H9 (cell line): ENCODE measurements at regions not wholly inside any gene's neighbourhood (a gene's known extent, or its start where the extent isn't known, plus 50 kb on each side); places are given as distances from the start of the nearest gene placed in this dataset.

ENCODE experiments used
- DNase-seq: peaks from one replicate; pipeline ENCODE4 v3.0.0-alpha.2; 2017
- H2AFZ ChIP-seq: one replicate; pipeline ENCODE4 v1.6.1; 2013; ENCODE audit warnings: mild to moderate bottlenecking, low read length, control low read depth, moderate library complexity
- H2AK5ac ChIP-seq: 2 replicates; pipeline ENCODE4 v1.6.1; 2013; ENCODE audit warnings: low read length, control low read depth, mixed read lengths; ENCODE audit not compliant: insufficient read length
- H2BK120ac ChIP-seq: one replicate; pipeline ENCODE4 v1.6.1; 2013; ENCODE audit warnings: low read depth, mild to moderate bottlenecking, low read length, control low read depth, inconsistent platforms; ENCODE audit not compliant: poor library complexity, severe bottlenecking
- H2BK12ac ChIP-seq: 2 replicates; pipeline ENCODE4 v1.6.1; 2013; ENCODE audit warnings: low read length, control low read depth, mixed read lengths, low read depth; ENCODE audit not compliant: insufficient read length
- H2BK15ac ChIP-seq: 2 replicates; pipeline ENCODE4 v1.6.1; 2013; ENCODE audit warnings: low read depth, low read length, control low read depth
- H2BK20ac ChIP-seq: one replicate; pipeline ENCODE4 v1.6.1; 2013; ENCODE audit warnings: low read depth, mild to moderate bottlenecking, low read length, control low read depth, inconsistent platforms; ENCODE audit not compliant: poor library complexity, severe bottlenecking
- H2BK5ac ChIP-seq: 2 replicates; pipeline ENCODE4 v1.6.1; 2013; ENCODE audit warnings: low read length, control low read depth, mixed read lengths; ENCODE audit not compliant: insufficient read length
- H3K14ac ChIP-seq: 2 replicates; pipeline ENCODE4 v1.6.1; 2013; ENCODE audit warnings: low read length, control low read depth; ENCODE audit not compliant: insufficient read depth
- H3K18ac ChIP-seq: 2 replicates; pipeline ENCODE4 v1.6.1; 2013; ENCODE audit warnings: low read depth, mild to moderate bottlenecking, mixed read lengths, low read length, control low read depth; ENCODE audit not compliant: insufficient read length
- H3K23ac ChIP-seq: 2 replicates; pipeline ENCODE4 v1.6.1; 2013; ENCODE audit warnings: low read length, control low read depth, mixed read lengths, low read depth; ENCODE audit not compliant: insufficient read length
- H3K23me2 ChIP-seq: 2 replicates; pipeline ENCODE4 v1.6.1; 2013; ENCODE audit warnings: low read depth, mild to moderate bottlenecking, mixed read lengths, low read length, control low read depth; ENCODE audit not compliant: insufficient read length, poor library complexity, severe bottlenecking
- H3K27ac ChIP-seq: 2 replicates; pipeline ENCODE4 v1.5.1; 2013; ENCODE audit warnings: low read length, control low read depth, mixed read lengths, low read depth; ENCODE audit not compliant: insufficient read length
- H3K27me3 ChIP-seq: 2 replicates; pipeline ENCODE4 v1.6.1; 2013; ENCODE audit warnings: low read length, control low read depth, inconsistent platforms; ENCODE audit not compliant: insufficient read depth
- H3K4ac ChIP-seq: 2 replicates; pipeline ENCODE4 v1.6.1; 2013; ENCODE audit warnings: low read depth, mild to moderate bottlenecking, control low read depth, inconsistent platforms, low read length, moderate library complexity
- H3K4me1 ChIP-seq: 2 replicates; pipeline ENCODE4 v1.6.1; 2013; ENCODE audit warnings: low read length, control low read depth, inconsistent platforms; ENCODE audit not compliant: insufficient read depth
- H3K4me2 ChIP-seq: 2 replicates; pipeline ENCODE4 v1.6.1; 2013; ENCODE audit warnings: low read length, control low read depth, mixed read lengths; ENCODE audit not compliant: insufficient read length, insufficient read depth
- H3K56ac ChIP-seq: 2 replicates; pipeline ENCODE4 v1.6.1; 2013; ENCODE audit warnings: low read depth, mild to moderate bottlenecking, mixed read lengths, low read length, control low read depth; ENCODE audit not compliant: insufficient read length
- H3K79me1 ChIP-seq: 2 replicates; pipeline ENCODE4 v1.6.1; 2013; ENCODE audit warnings: low read depth, mild to moderate bottlenecking, moderate library complexity, low read length, control low read depth, inconsistent platforms; ENCODE audit not compliant: insufficient read depth, poor library complexity, severe bottlenecking
- H3K79me2 ChIP-seq: 2 replicates; pipeline ENCODE4 v1.6.1; 2013; ENCODE audit warnings: low read length, control low read depth, inconsistent platforms; ENCODE audit not compliant: insufficient read depth
- H3K9ac ChIP-seq: 2 replicates; pipeline ENCODE4 v1.6.1; 2013; ENCODE audit warnings: low read length, control low read depth, mixed read lengths; ENCODE audit not compliant: insufficient read length; ENCODE audit errors: extremely low read depth
- H3K9me3 ChIP-seq: one replicate; pipeline ENCODE4 v1.6.1; 2013; ENCODE audit warnings: low read depth, low read length, inconsistent platforms; ENCODE audit not compliant: control insufficient read depth
- H3T11ph ChIP-seq: one replicate; pipeline ENCODE4 v1.6.1; 2013; ENCODE audit warnings: mild to moderate bottlenecking, low read length, control low read depth, inconsistent platforms
- H4K20me1 ChIP-seq: one replicate; pipeline ENCODE4 v1.6.1; 2013; ENCODE audit not compliant: control insufficient read depth, insufficient read length, insufficient read depth
- H4K5ac ChIP-seq: 2 replicates; pipeline ENCODE4 v1.6.1; 2013; ENCODE audit warnings: low read depth, mild to moderate bottlenecking, mixed read lengths, low read length, control low read depth; ENCODE audit not compliant: insufficient read length
- H4K8ac ChIP-seq: replicated peaks from 2 replicates; pipeline ENCODE4 v1.6.1; 2013; ENCODE audit warnings: low read length, control low read depth, mixed read lengths, low read depth; ENCODE audit not compliant: insufficient read length
- H4K91ac ChIP-seq: 2 replicates; pipeline ENCODE4 v1.6.1; 2013; ENCODE audit warnings: low read depth, mild to moderate bottlenecking, moderate library complexity, mixed read lengths, low read length, control low read depth; ENCODE audit not compliant: insufficient read length
- H3K27ac Mint-ChIP-seq, 3 experiments: 2 replicates in 2 of 3; 3 replicates in 1 of 3; pipeline ENCODE4 v1.8.0; 2020 to 2021; ENCODE audit warnings: mixed read lengths in 3 of 3, mild to moderate bottlenecking in 1 of 3, moderate library complexity in 1 of 3
- H3K27me3 Mint-ChIP-seq: 2 replicates; pipeline ENCODE4 v1.8.0; 2021; ENCODE audit warnings: low read depth, mild to moderate bottlenecking, moderate library complexity, mixed read lengths
- H3K36me3 Mint-ChIP-seq, 3 experiments: 2 replicates in 2 of 3; 3 replicates in 1 of 3; pipeline ENCODE4 v1.8.0; 2020 to 2021; ENCODE audit warnings: low read depth in 3 of 3, mixed read lengths in 3 of 3; ENCODE audit not compliant: insufficient read depth in 1 of 3
- H3K4me1 Mint-ChIP-seq, 2 experiments: 2 replicates each; pipeline ENCODE4 v1.8.0; 2020; ENCODE audit warnings: mixed read lengths in 2 of 2
- H3K4me3 Mint-ChIP-seq, 2 experiments: 2 replicates in 1 of 2; 3 replicates in 1 of 2; pipeline ENCODE4 v1.8.0; 2020 to 2021; ENCODE audit warnings: mild to moderate bottlenecking in 2 of 2, mixed read lengths in 2 of 2, moderate library complexity in 1 of 2
- H3K9me3 Mint-ChIP-seq, 2 experiments: 2 replicates in 1 of 2; 3 replicates in 1 of 2; pipeline ENCODE4 v1.8.0; 2020; ENCODE audit warnings: mild to moderate bottlenecking in 2 of 2, mixed read lengths in 2 of 2, moderate library complexity in 1 of 2
- CTCF ChIP-seq: fragments of 200-600 bp; sonication (generic); conservative IDR thresholded peaks from 3 replicates; pipeline ENCODE4 v1.8.0; 2021; ENCODE audit warnings: antibody characterized with exemption, mild to moderate bottlenecking
- WGBS: extraction: QIAGEN DNeasy Blood & Tissue Kit; methylation state at CpG from one replicate; pipeline ENCODE4 v1.1.7; 2013; ENCODE audit warnings: missing lambda C conversion rate, low lambda C conversion rate, mixed read lengths; ENCODE audit not compliant: insufficient read length; ENCODE audit errors: extremely low coverage; 5-methylcytosine and 5-hydroxymethylcytosine counted together

GRCh38 chr6:160940197-160940596 is 51.4 kb upstream of the MAP3K4 start:
- Mint-ChIP-seq H3K9me3 (peaks cover 0 to 4% of the 10 kb centered on the region in 2 experiments; a peak in 3 of 5 replicates), H3K4me3 (no peak overlapping the region), H3K36me3 (no peaks in the 10 kb centered on the region), H3K4me1 (no peaks in the 10 kb centered on the region), H3K27me3 (no peaks in the 10 kb centered on the region), H3K27ac (no peak overlapping the region)
- H2BK5ac ChIP-seq: no peak overlapping the region
- no peak overlapping the region for H2BK120ac ChIP-seq
- no peaks in the 10 kb centered on the region; the same call in 1 of the 2 replicates for H3K79me2 ChIP-seq
- H4K91ac ChIP-seq: no peak overlapping the region
- H3K79me1 ChIP-seq: no peaks in the 10 kb centered on the region
- no peak overlapping the region for H3K18ac ChIP-seq
- H3K9ac ChIP-seq: no peak overlapping the region
- H3K23me2 ChIP-seq: no peaks in the 10 kb centered on the region
- no peak overlapping the region for H2BK15ac ChIP-seq
- no peak overlapping the region for H3T11ph ChIP-seq
- H3K14ac ChIP-seq: no peak overlapping the region
- no peak overlapping the region; the same call in 1 of the 2 replicates for H3K4ac ChIP-seq
- no peak overlapping the region for H2BK20ac ChIP-seq
- H3K9me3 ChIP-seq: no peaks in the 10 kb centered on the region
- no peak overlapping the region for H2AK5ac ChIP-seq
- no CpG with 5 or more reads among the region's 4 CpGs for WGBS
- no peaks in the 10 kb centered on the region for H4K20me1 ChIP-seq
- no peaks in the 10 kb centered on the region for H3K27me3 ChIP-seq
- H4K5ac ChIP-seq: no peak overlapping the region
- H3K4me2 ChIP-seq: no peak overlapping the region
- no peak overlapping the region for H3K27ac ChIP-seq
- no peak overlapping the region for H2BK12ac ChIP-seq
- DNase-seq: no peak
- no peak overlapping the region for H3K56ac ChIP-seq
- H4K8ac ChIP-seq: no peak overlapping the region
- no peak overlapping the region for H2AFZ ChIP-seq
- no peak for TF ChIP-seq CTCF
- H3K4me1 ChIP-seq: no peaks in the 10 kb centered on the region
- H3K23ac ChIP-seq: no peak overlapping the region
